Muscle of leg (tissue), 3 donors: ENCODE measurements at regions not wholly inside any gene's neighbourhood (a gene's known extent, or its start where the extent isn't known, plus 50 kb on each side); places are given as distances from the start of the nearest gene placed in this dataset.

ENCODE experiments used
- DNase-seq: peaks from one replicate; pipeline ENCODE4 v3.0.0; 2013
- H3K27ac ChIP-seq: one replicate; pipeline ENCODE4 v1.5.1; 2013; ENCODE audit warnings: mild to moderate bottlenecking, low read length, control low read depth
- H3K27me3 ChIP-seq: one replicate; pipeline ENCODE4 v1.6.1; 2013; ENCODE audit warnings: low read length; ENCODE audit not compliant: control insufficient read depth, insufficient read depth
- H3K36me3 ChIP-seq: one replicate; pipeline ENCODE4 v1.6.1; 2013; ENCODE audit warnings: low read length; ENCODE audit not compliant: control insufficient read depth, insufficient read depth
- H3K4me1 ChIP-seq: one replicate; pipeline ENCODE4 v1.6.1; 2013; ENCODE audit warnings: low read length; ENCODE audit not compliant: control insufficient read depth, insufficient read depth
- H3K4me3 ChIP-seq: one replicate; pipeline ENCODE4 v1.5.1; 2013; ENCODE audit warnings: low read length, control low read depth
- H3K9me3 ChIP-seq: replicated peaks from 2 replicates; pipeline ENCODE4 v1.6.1; 2013; ENCODE audit warnings: low read depth, low read length; ENCODE audit not compliant: control insufficient read depth
- WGBS: methylation state at CpG from one replicate; pipeline ENCODE4 v1.1.5; 2013; ENCODE audit warnings: missing lambda C conversion rate; ENCODE audit not compliant: insufficient coverage; 5-methylcytosine and 5-hydroxymethylcytosine counted together

GRCh38 chrX:20412871-20413486 lies 146.3 kb upstream of the RPS6KA3 start:
- H3K4me3 ChIP-seq = no peak overlapping the region
- H3K36me3 ChIP-seq = no peaks in the 10 kb centered on the region
- H3K27ac ChIP-seq = no peak overlapping the region
- H3K4me1 ChIP-seq = no peaks in the 10 kb centered on the region
- peaks cover 26% of the 10 kb centered on the region for H3K27me3 ChIP-seq
- 75% methylated on average over 8 of the region's 18 CpGs for WGBS
- peaks cover 2% of the 10 kb centered on the region for H3K9me3 ChIP-seq
- DNase-seq = no peak

- no peak for DNase-seq
- Histone ChIP-seq H3K27ac (no peak overlapping the region), H3K9me3 (no peaks in the 10 kb centered on the region), H3K27me3 (peaks cover 36% of the 10 kb centered on the region), H3K4me1 (no peaks in the 10 kb centered on the region), H3K4me3 (no peak overlapping the region), H3K36me3 (no peaks in the 10 kb centered on the region)
- WGBS = no CpG with 5 or more reads among the region's 2 CpGs
Observed at GRCh38 chrX:20410540-20410939, 143.8 kb upstream of the RPS6KA3 start.

- Histone ChIP-seq H3K36me3 (no peaks in the 10 kb centered on the region), H3K27me3 (peaks cover 31% of the 10 kb centered on the region), H3K9me3 (no peaks in the 10 kb centered on the region), H3K27ac (no peak overlapping the region), H3K4me3 (no peak overlapping the region), H3K4me1 (no peaks in the 10 kb centered on the region)
- no peak for DNase-seq
- WGBS = no CpG with 5 or more reads among the region's 6 CpGs
Observed at GRCh38 chrX:20409991-20410390, 143.3 kb upstream of the RPS6KA3 start.

GRCh38 chrX:20402956-20403355 lies 136.2 kb upstream of the RPS6KA3 start:
- Histone ChIP-seq H3K36me3 (no peaks in the 10 kb centered on the region), H3K27me3 (peaks cover 27% of the 10 kb centered on the region), H3K4me1 (no peaks in the 10 kb centered on the region), H3K9me3 (no peaks in the 10 kb centered on the region), H3K27ac (no peak overlapping the region), H3K4me3 (no peak overlapping the region)
- 71% methylated on average over 1 of the region's 3 CpGs for WGBS
- no peak for DNase-seq

- Histone ChIP-seq H3K27me3 (peaks cover 20% of the 10 kb centered on the region), H3K36me3 (no peaks in the 10 kb centered on the region), H3K27ac (no peak overlapping the region), H3K4me3 (no peak overlapping the region), H3K9me3 (no peaks in the 10 kb centered on the region), H3K4me1 (no peaks in the 10 kb centered on the region)
- WGBS = no CpG with 5 or more reads among the region's 2 CpGs
- no peak for DNase-seq
Observed at GRCh38 chrX:20399728-20400414, 133.2 kb upstream of the RPS6KA3 start.

- Histone ChIP-seq H3K36me3 (no peaks in the 10 kb centered on the region), H3K27me3 (peaks cover 11% of the 10 kb centered on the region), H3K4me3 (no peak overlapping the region), H3K9me3 (no peaks in the 10 kb centered on the region), H3K4me1 (no peaks in the 10 kb centered on the region), H3K27ac (no peak overlapping the region)
- no CpG with 5 or more reads among the region's 2 CpGs for WGBS
- DNase-seq = no peak
Observed at GRCh38 chrX:20397587-20397986, 130.9 kb upstream of the RPS6KA3 start.

GRCh38 chrX:20394451-20394850 lies 127.7 kb upstream of the RPS6KA3 start:
- no peak overlapping the region for H3K27ac ChIP-seq
- no peaks in the 10 kb centered on the region for H3K36me3 ChIP-seq
- H3K4me3 ChIP-seq = no peak overlapping the region
- H3K9me3 ChIP-seq = no peaks in the 10 kb centered on the region
- H3K4me1 ChIP-seq = no peaks in the 10 kb centered on the region
- DNase-seq = no peak
- 77% methylated on average over 3 of the region's 4 CpGs for WGBS
- peaks cover 11% of the 10 kb centered on the region for H3K27me3 ChIP-seq

- Histone ChIP-seq H3K27me3 (peaks cover 11% of the 10 kb centered on the region), H3K9me3 (no peaks in the 10 kb centered on the region), H3K4me1 (no peaks in the 10 kb centered on the region), H3K4me3 (no peak overlapping the region), H3K36me3 (no peaks in the 10 kb centered on the region), H3K27ac (no peak overlapping the region)
- no peak for DNase-seq
- no CpG with 5 or more reads among the region's 1 CpG for WGBS
Observed at GRCh38 chrX:20393944-20394343, 127.2 kb upstream of the RPS6KA3 start.

GRCh38 chrX:20388594-20388993 lies 121.9 kb upstream of the RPS6KA3 start:
- no peaks in the 10 kb centered on the region for H3K36me3 ChIP-seq
- WGBS = 43% methylated on average over 4 of the region's 5 CpGs
- H3K27me3 ChIP-seq = peaks cover 5% of the 10 kb centered on the region
- H3K9me3 ChIP-seq = no peaks in the 10 kb centered on the region
- no peaks in the 10 kb centered on the region for H3K4me1 ChIP-seq
- no peak for DNase-seq
- H3K27ac ChIP-seq = no peak overlapping the region
- no peak overlapping the region for H3K4me3 ChIP-seq

- Histone ChIP-seq H3K4me1 (no peaks in the 10 kb centered on the region), H3K9me3 (no peaks in the 10 kb centered on the region), H3K36me3 (no peaks in the 10 kb centered on the region), H3K27me3 (no peaks in the 10 kb centered on the region), H3K27ac (no peak overlapping the region), H3K4me3 (no peak overlapping the region)
- peak; percentile 17 for DNase-seq
- WGBS = no CpG with 5 or more reads among the region's 1 CpG
Observed at GRCh38 chrX:20383477-20383876, 116.8 kb upstream of the RPS6KA3 start.
